MM.1S (cell line): ENCODE measurements at regions not wholly inside any gene's neighbourhood (a gene's known extent, or its start where the extent isn't known, plus 50 kb on each side); places are given as distances from the start of the nearest gene placed in this dataset.

Experiments
- DNase-seq: peaks from one replicate; pipeline ENCODE4 v3.0.0-alpha.2; 2015
- H2AFZ ChIP-seq: fragments of 300-600 bp; sonication (generic); 2 replicates; pipeline ENCODE4 v1.6.0; 2016; ENCODE audit warnings: antibody characterized with exemption, low read length
- H3F3A ChIP-seq: fragments of 300-600 bp; sonication (generic); 2 replicates; pipeline ENCODE4 v1.6.1; 2016; ENCODE audit warnings: mild to moderate bottlenecking, antibody characterized with exemption, low read length, moderate library complexity, mixed read lengths; ENCODE audit not compliant: insufficient read depth
- H3K27ac ChIP-seq: fragments of 300-600 bp; sonication (generic); 2 replicates; pipeline ENCODE4 v1.5.1; 2016; ENCODE audit warnings: mild to moderate bottlenecking, low read length
- H3K27me3 ChIP-seq: fragments of 300-600 bp; sonication (generic); replicated peaks from 2 replicates; pipeline ENCODE4 v1.6.0; 2016; ENCODE audit warnings: low read length; ENCODE audit not compliant: insufficient read depth
- H3K36me3 ChIP-seq: fragments of 300-600 bp; sonication (generic); replicated peaks from 2 replicates; pipeline ENCODE4 v1.6.1; 2016; ENCODE audit warnings: mild to moderate bottlenecking, low read length, mixed read lengths; ENCODE audit not compliant: insufficient read depth
- H3K4me1 ChIP-seq: fragments of 300-600 bp; sonication (generic); 2 replicates; pipeline ENCODE4 v1.6.1; 2016; ENCODE audit warnings: low read length, mixed read lengths
- H3K4me2 ChIP-seq: fragments of 300-600 bp; sonication (generic); 2 replicates; pipeline ENCODE4 v1.6.0; 2016; ENCODE audit warnings: low read depth, low read length
- H3K4me3 ChIP-seq: fragments of 300-600 bp; sonication (generic); 2 replicates; pipeline ENCODE4 v1.5.1; 2016; ENCODE audit warnings: low read length, mixed read lengths
- H3K79me2 ChIP-seq: fragments of 300-600 bp; sonication (generic); 2 replicates; pipeline ENCODE4 v1.6.1; 2016; ENCODE audit warnings: mixed run types, low read length, mixed read lengths
- H3K9ac ChIP-seq: fragments of 300-600 bp; sonication (generic); 2 replicates; pipeline ENCODE4 v1.6.1; 2016; ENCODE audit warnings: low read length, mixed read lengths
- H3K9me2 ChIP-seq: fragments of 300-600 bp; sonication (generic); replicated peaks from 2 replicates; pipeline ENCODE4 v1.6.1; 2016; ENCODE audit warnings: mild to moderate bottlenecking, low read length, mixed read lengths; ENCODE audit not compliant: insufficient read depth
- H3K9me3 ChIP-seq: fragments of 300-600 bp; sonication (generic); replicated peaks from 2 replicates; pipeline ENCODE4 v1.6.1; 2016; ENCODE audit warnings: mild to moderate bottlenecking, low read length, mixed read lengths; ENCODE audit not compliant: insufficient read depth
- H4K20me1 ChIP-seq: fragments of 300-600 bp; sonication (generic); 2 replicates; pipeline ENCODE4 v1.6.1; 2016; ENCODE audit warnings: mild to moderate bottlenecking, low read length, moderate library complexity, mixed read lengths; ENCODE audit not compliant: insufficient read depth
- CTCF ChIP-seq: fragments of 300-600 bp; sonication (generic); IDR thresholded peaks from 2 replicates; pipeline ENCODE4 v1.5.1; 2016; ENCODE audit warnings: antibody characterized with exemption, low read length, mixed read lengths
- EZH2 ChIP-seq: fragments of 300-600 bp; sonication (generic); optimal IDR thresholded peaks from 2 replicates; pipeline ENCODE3; 2017; ENCODE audit warnings: low read depth, mild to moderate bottlenecking, antibody characterized with exemption, low read length, mixed read lengths
- EZH2phosphoT487 ChIP-seq: fragments of 300-600 bp; sonication (generic); IDR thresholded peaks from 2 replicates; pipeline ENCODE4 v1.6.1; 2018; ENCODE audit warnings: antibody characterized with exemption, low read length

GRCh38 chr1:59219916-59220315 lies 77.0 kb upstream of the FGGY start:
- Histone ChIP-seq H3K79me2 (no peaks in the 10 kb centered on the region), H3K4me3 (no peak overlapping the region)
- no peak for DNase-seq

GRCh38 chr1:59220356-59220755 lies 76.5 kb upstream of the FGGY start:
- Histone ChIP-seq H3K4me3 (no peak overlapping the region), H3K9ac (no peak overlapping the region), H3K27me3 (no peaks in the 10 kb centered on the region), H3K4me1 (no peaks in the 10 kb centered on the region), H3K9me2 (no peaks in the 10 kb centered on the region), H3K36me3 (no peaks in the 10 kb centered on the region), H2AFZ (no peak overlapping the region), H3K9me3 (no peaks in the 10 kb centered on the region), H3K27ac (no peak overlapping the region), H4K20me1 (no peaks in the 10 kb centered on the region), H3F3A (no peaks in the 10 kb centered on the region), H3K79me2 (no peaks in the 10 kb centered on the region), H3K4me2 (no peak overlapping the region)
- no peak for TF ChIP-seq CTCF
- no peak for TF ChIP-seq EZH2
- no peak for TF ChIP-seq EZH2phosphoT487
- DNase-seq: no peak

More at GRCh38 chr1:59219916-59220315, 77.0 kb upstream of the FGGY start:
- no peak overlapping the region for H3K9ac ChIP-seq
- TF ChIP-seq EZH2 (no peak), EZH2phosphoT487 (no peak), CTCF (no peak)
- H4K20me1 ChIP-seq: no peaks in the 10 kb centered on the region
- no peak overlapping the region for H3K27ac ChIP-seq
- H3K9me3 ChIP-seq: no peaks in the 10 kb centered on the region
- H3K4me2 ChIP-seq: no peak overlapping the region
- H3K9me2 ChIP-seq: no peaks in the 10 kb centered on the region
- H2AFZ ChIP-seq: no peak overlapping the region
- H3K4me1 ChIP-seq: no peaks in the 10 kb centered on the region
- H3K36me3 ChIP-seq: no peaks in the 10 kb centered on the region
- H3F3A ChIP-seq: no peaks in the 10 kb centered on the region
- H3K27me3 ChIP-seq: no peaks in the 10 kb centered on the region

GRCh38 chr1:59223198-59223597 lies 73.7 kb upstream of the FGGY start:
- no peaks in the 10 kb centered on the region for H3K36me3 ChIP-seq
- no peaks in the 10 kb centered on the region for H3K9me2 ChIP-seq
- no peak overlapping the region for H2AFZ ChIP-seq
- no peak for TF ChIP-seq CTCF
- no peak for TF ChIP-seq EZH2
- no peak for TF ChIP-seq EZH2phosphoT487
- H3F3A ChIP-seq: no peaks in the 10 kb centered on the region
- no peak overlapping the region for H3K4me3 ChIP-seq
- H3K9me3 ChIP-seq: no peaks in the 10 kb centered on the region
- H3K27me3 ChIP-seq: no peaks in the 10 kb centered on the region
- H3K79me2 ChIP-seq: no peaks in the 10 kb centered on the region
- H3K27ac ChIP-seq: no peak overlapping the region
- H4K20me1 ChIP-seq: no peaks in the 10 kb centered on the region
- no peak overlapping the region for H3K9ac ChIP-seq
- H3K4me1 ChIP-seq: no peaks in the 10 kb centered on the region
- no peak for DNase-seq
- H3K4me2 ChIP-seq: no peak overlapping the region
